ENCODE measurements at regions not wholly inside any gene's neighbourhood (a gene's known extent, or its start where the extent isn't known, plus 50 kb on each side); places are given as distances from the start of the nearest gene placed in this dataset.

DNA sequence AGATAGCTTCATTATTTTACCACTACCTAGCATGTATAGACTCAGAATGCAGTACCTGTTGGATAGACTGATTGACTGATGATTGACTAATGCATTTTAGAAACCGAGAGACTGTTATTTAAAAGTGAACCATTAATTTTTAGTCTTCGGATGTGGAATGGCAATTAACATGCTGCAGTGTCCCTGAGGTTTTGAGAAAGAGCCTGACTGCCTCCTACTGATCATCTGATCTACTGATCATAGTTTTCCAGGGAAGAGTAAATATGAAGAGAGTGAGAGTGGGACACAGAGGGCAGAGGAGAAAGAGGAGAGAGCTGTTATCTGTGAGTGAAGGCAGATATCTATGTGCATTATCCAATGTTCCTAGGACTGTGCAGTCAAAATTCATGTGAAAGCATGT is 764.7 kb downstream of the TRIML1 start:
- Histone ChIP-seq H3K4me3 (ENCODE audit: low read length) (no peak overlapping the region), H3K36me3 (ENCODE audit: insufficient read depth, low read length) (no peaks in the 10 kb centered on the region), H3K9me3 (ENCODE audit: control insufficient read depth in 1 of 2, insufficient read depth in 1 of 2, low read length in 2 of 2) (peaks cover 0 to 13% of the 10 kb centered on the region in 2 experiments), H3K27me3 (ENCODE audit: control insufficient read depth in 1 of 2, insufficient read depth in 2 of 2, low read length in 2 of 2) (no peaks in the 10 kb centered on the region), H3K27ac (ENCODE audit: low read depth in 1 of 2, low read length in 2 of 2) (no peak overlapping the region), H3K4me1 (ENCODE audit: insufficient read depth, low read length) (no peaks in the 10 kb centered on the region)
- CTCF ChIA-PET = no interaction called here
- TF ChIP-seq, protein P1, sequence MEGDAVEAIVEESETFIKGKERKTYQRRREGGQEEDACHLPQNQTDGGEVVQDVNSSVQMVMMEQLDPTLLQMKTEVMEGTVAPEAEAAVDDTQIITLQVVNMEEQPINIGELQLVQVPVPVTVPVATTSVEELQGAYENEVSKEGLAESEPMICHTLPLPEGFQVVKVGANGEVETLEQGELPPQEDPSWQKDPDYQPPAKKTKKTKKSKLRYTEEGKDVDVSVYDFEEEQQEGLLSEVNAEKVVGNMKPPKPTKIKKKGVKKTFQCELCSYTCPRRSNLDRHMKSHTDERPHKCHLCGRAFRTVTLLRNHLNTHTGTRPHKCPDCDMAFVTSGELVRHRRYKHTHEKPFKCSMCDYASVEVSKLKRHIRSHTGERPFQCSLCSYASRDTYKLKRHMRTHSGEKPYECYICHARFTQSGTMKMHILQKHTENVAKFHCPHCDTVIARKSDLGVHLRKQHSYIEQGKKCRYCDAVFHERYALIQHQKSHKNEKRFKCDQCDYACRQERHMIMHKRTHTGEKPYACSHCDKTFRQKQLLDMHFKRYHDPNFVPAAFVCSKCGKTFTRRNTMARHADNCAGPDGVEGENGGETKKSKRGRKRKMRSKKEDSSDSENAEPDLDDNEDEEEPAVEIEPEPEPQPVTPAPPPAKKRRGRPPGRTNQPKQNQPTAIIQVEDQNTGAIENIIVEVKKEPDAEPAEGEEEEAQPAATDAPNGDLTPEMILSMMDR (IDR thresholded peaks at IDR 0.05) = no peak
- Mint-ChIP-seq H3K36me3 (ENCODE audit: low read depth) (no peaks in the 10 kb centered on the region), H3K27me3 (no peaks in the 10 kb centered on the region), H3K4me3 (no peak overlapping the region), H3K9me3 (peaks cover 7% of the 10 kb centered on the region), H3K4me1 (ENCODE audit: low read depth) (no peaks in the 10 kb centered on the region), H3K27ac (no peak overlapping the region)
- DNase-seq (no peak), ATAC-seq (ENCODE audit: poor library complexity) (no peak)
- intact Hi-C loops (cut with DNase I, micrococcal nuclease) = no loop called here
- POLR2A ChIA-PET = no interaction called here

DNA sequence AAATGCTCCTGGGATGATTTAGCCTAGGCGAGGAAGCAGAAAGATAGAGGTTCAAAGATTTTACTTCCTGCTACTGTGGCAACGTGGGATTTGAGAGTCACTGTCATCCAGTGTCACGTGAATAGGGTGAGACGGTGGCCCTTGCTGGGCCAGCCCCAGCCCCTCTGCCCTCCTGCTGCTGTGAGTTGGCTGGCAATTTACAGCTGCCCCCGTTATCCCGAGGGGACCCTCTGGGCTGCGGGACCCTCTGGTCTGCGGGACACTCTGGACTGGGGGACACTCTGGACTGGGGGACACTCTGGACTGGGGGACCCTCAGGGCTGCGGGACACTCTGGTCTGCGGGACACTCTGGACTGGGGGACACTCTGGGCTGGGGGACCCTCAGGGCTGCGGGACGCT is 765.4 kb downstream of the TRIML1 start:
- ATAC-seq (ENCODE audit: poor library complexity) (no peak), DNase-seq (no peak)
- Histone ChIP-seq H3K4me3 (ENCODE audit: low read length) (no peak overlapping the region), H3K36me3 (ENCODE audit: insufficient read depth, low read length) (no peaks in the 10 kb centered on the region), H3K27ac (ENCODE audit: low read depth in 1 of 2, low read length in 2 of 2) (no peak overlapping the region), H3K27me3 (ENCODE audit: control insufficient read depth in 1 of 2, insufficient read depth in 2 of 2, low read length in 2 of 2) (no peaks in the 10 kb centered on the region), H3K4me1 (ENCODE audit: insufficient read depth, low read length) (no peaks in the 10 kb centered on the region), H3K9me3 (ENCODE audit: control insufficient read depth in 1 of 2, insufficient read depth in 1 of 2, low read length in 2 of 2) (peaks cover 0 to 13% of the 10 kb centered on the region in 2 experiments)
- intact Hi-C loops (cut with DNase I, micrococcal nuclease) = no loop called here
- H3K4me3 Mint-ChIP-seq = no peak overlapping the region
- H3K4me1 Mint-ChIP-seq (ENCODE audit: low read depth) = no peaks in the 10 kb centered on the region
- TF ChIP-seq, protein P1 (IDR thresholded peaks at IDR 0.05) = no peak
- no peaks in the 10 kb centered on the region for H3K27me3 Mint-ChIP-seq
- no peak overlapping the region for H3K27ac Mint-ChIP-seq
- H3K36me3 Mint-ChIP-seq (ENCODE audit: low read depth) = no peaks in the 10 kb centered on the region
- ChIA-PET CTCF (no interaction called here), POLR2A (no interaction called here)
- peaks cover 7% of the 10 kb centered on the region for H3K9me3 Mint-ChIP-seq

- H3K27ac Mint-ChIP-seq = no peak overlapping the region
- H3K27me3 ChIP-seq (ENCODE audit: control insufficient read depth in 1 of 2, insufficient read depth in 2 of 2, low read length in 2 of 2) = no peaks in the 10 kb centered on the region
- H3K4me3 ChIP-seq (ENCODE audit: low read length) = no peak overlapping the region
- H3K4me1 ChIP-seq (ENCODE audit: insufficient read depth, low read length) = no peaks in the 10 kb centered on the region
- ChIA-PET CTCF (no interaction called here), POLR2A (no interaction called here)
- H3K36me3 Mint-ChIP-seq (ENCODE audit: low read depth) = no peaks in the 10 kb centered on the region
- intact Hi-C loops (cut with DNase I, micrococcal nuclease) = no loop called here
- no peak overlapping the region for H3K4me3 Mint-ChIP-seq
- TF ChIP-seq, protein P1 (IDR thresholded peaks at IDR 0.05) = no peak
- no peaks in the 10 kb centered on the region for H3K27me3 Mint-ChIP-seq
- no peak overlapping the region for H3K27ac ChIP-seq (ENCODE audit: low read depth in 1 of 2, low read length in 2 of 2)
- H3K9me3 Mint-ChIP-seq = peaks cover 5% of the 10 kb centered on the region
- DNase-seq = peak in 1 of 14 experiments; percentile 12
- no peaks in the 10 kb centered on the region for H3K36me3 ChIP-seq (ENCODE audit: insufficient read depth, low read length)
- H3K4me1 Mint-ChIP-seq (ENCODE audit: low read depth) = no peaks in the 10 kb centered on the region
- H3K9me3 ChIP-seq (ENCODE audit: control insufficient read depth in 1 of 2, insufficient read depth in 1 of 2, low read length in 2 of 2) = peaks cover 0 to 13% of the 10 kb centered on the region in 2 experiments
- no peak for ATAC-seq (ENCODE audit: poor library complexity)
Measured at GRCh38 chr4:188905248-188905647, 766.0 kb downstream of the TRIML1 start.

Measured in CD4-positive, alpha-beta T cell (primary cell).